ENCODE measurements at regions not wholly inside any gene's neighbourhood (a gene's known extent, or its start where the extent isn't known, plus 50 kb on each side); places are given as distances from the start of the nearest gene placed in this dataset.

- TF ChIP-seq PRPF4 (IDR thresholded peaks at IDR 0.05; ENCODE audit: low read depth, low read length, poor library complexity, severe bottlenecking) = no peak
- no peak for TF ChIP-seq HCFC1 (IDR thresholded peaks at IDR 0.05; ENCODE audit: low read depth, low read length)
- no peak for TF ChIP-seq REXO4 (CRISPR knock-in tag; IDR thresholded peaks at IDR 0.05; ENCODE audit: borderline replicate concordance)
- no peak for TF ChIP-seq MBD4 (IDR thresholded peaks at IDR 0.05; ENCODE audit: borderline replicate concordance, low read length)
- TF ChIP-seq NR2C2 (CRISPR knock-in tag; IDR thresholded peaks at IDR 0.05; ENCODE audit: borderline replicate concordance) = no peak
- TF ChIP-seq SNAPC5 (CRISPR knock-in tag; IDR thresholded peaks at IDR 0.05; ENCODE audit: borderline replicate concordance) = no peak
- no peak for TF ChIP-seq NCOR1 (IDR thresholded peaks at IDR 0.05; ENCODE audit: borderline replicate concordance, low read length)
- TF ChIP-seq RNF219 (CRISPR knock-in tag; IDR thresholded peaks at IDR 0.05) = no peak
- TF ChIP-seq PBX2 (CRISPR knock-in tag; IDR thresholded peaks at IDR 0.05) = no peak
- TF ChIP-seq, protein P1, sequence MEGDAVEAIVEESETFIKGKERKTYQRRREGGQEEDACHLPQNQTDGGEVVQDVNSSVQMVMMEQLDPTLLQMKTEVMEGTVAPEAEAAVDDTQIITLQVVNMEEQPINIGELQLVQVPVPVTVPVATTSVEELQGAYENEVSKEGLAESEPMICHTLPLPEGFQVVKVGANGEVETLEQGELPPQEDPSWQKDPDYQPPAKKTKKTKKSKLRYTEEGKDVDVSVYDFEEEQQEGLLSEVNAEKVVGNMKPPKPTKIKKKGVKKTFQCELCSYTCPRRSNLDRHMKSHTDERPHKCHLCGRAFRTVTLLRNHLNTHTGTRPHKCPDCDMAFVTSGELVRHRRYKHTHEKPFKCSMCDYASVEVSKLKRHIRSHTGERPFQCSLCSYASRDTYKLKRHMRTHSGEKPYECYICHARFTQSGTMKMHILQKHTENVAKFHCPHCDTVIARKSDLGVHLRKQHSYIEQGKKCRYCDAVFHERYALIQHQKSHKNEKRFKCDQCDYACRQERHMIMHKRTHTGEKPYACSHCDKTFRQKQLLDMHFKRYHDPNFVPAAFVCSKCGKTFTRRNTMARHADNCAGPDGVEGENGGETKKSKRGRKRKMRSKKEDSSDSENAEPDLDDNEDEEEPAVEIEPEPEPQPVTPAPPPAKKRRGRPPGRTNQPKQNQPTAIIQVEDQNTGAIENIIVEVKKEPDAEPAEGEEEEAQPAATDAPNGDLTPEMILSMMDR (CRISPR knock-in tag; IDR thresholded peaks at IDR 0.05) = no peak
- no peak for TF ChIP-seq NFIB (CRISPR knock-in tag; IDR thresholded peaks at IDR 0.05; ENCODE audit: borderline replicate concordance)
- TF ChIP-seq ZMYM3 (CRISPR knock-in tag; IDR thresholded peaks at IDR 0.05) = no peak
- no peak for TF ChIP-seq ZXDC (CRISPR knock-in tag; IDR thresholded peaks at IDR 0.05)
- TF ChIP-seq ZKSCAN8 (CRISPR knock-in tag; IDR thresholded peaks at IDR 0.05; ENCODE audit: borderline replicate concordance) = no peak
Observed at GRCh38 chr2:19845323-19845920, 56.4 kb downstream of the TTC32 start.

All from HepG2 (cell line).